ENCODE measurements at regions not wholly inside any gene's neighbourhood (a gene's known extent, or its start where the extent isn't known, plus 50 kb on each side); places are given as distances from the start of the nearest gene placed in this dataset.

- TF ChIP-seq IRF1 (CRISPR knock-in tag; IDR thresholded peaks at IDR 0.05) (no peak), ZNF232 (CRISPR knock-in tag; IDR thresholded peaks at IDR 0.05) (no peak), ZNF416 (CRISPR knock-in tag; IDR thresholded peaks at IDR 0.05) (no peak), ZNF219 (CRISPR knock-in tag; IDR thresholded peaks at IDR 0.05; ENCODE audit: borderline replicate concordance) (no peak), ZNF317 (CRISPR knock-in tag; IDR thresholded peaks at IDR 0.05; ENCODE audit: borderline replicate concordance, low read depth) (peak; percentile 93)
- Mint-ChIP-seq H3K36me3 (peaks cover 22% of the 10 kb centered on the region), H3K4me1 (0 out of 2 replicates have a peak, but pooled peaks cover 5% of the 10 kb centered on the region), H3K27ac (no peak overlapping the region), H3K4me3 (no peak overlapping the region), H3K9me3 (peaks cover 27% of the 10 kb centered on the region), H3K27me3 (ENCODE audit: low read depth) (no peaks in the 10 kb centered on the region)
- POLR2A ChIA-PET = no interaction called here
- ATAC-seq (no peak), DNase-seq (ENCODE audit: low spot score) (no peak)
- CTCF ChIA-PET = no interaction called here
Observed at GRCh38 chr4:125539691-125540090, 224.9 kb downstream of the FAT4 start.

- TF ChIP-seq SOX15 (CRISPR knock-in tag; IDR thresholded peaks at IDR 0.05) (no peak), MAX (CRISPR knock-in tag; IDR thresholded peaks at IDR 0.05) (no peak), EMX1 (CRISPR knock-in tag; IDR thresholded peaks at IDR 0.05) (no peak), CREB1 (CRISPR knock-in tag; IDR thresholded peaks at IDR 0.05) (no peak), ZNF138 (CRISPR knock-in tag; conservative IDR thresholded peaks at IDR 0.05) (no peak), OVOL2 (CRISPR knock-in tag; IDR thresholded peaks at IDR 0.05; ENCODE audit: borderline replicate concordance) (no peak)
Observed at GRCh38 chr4:125541836-125542385, 227.2 kb downstream of the FAT4 start.

GRCh38 chr4:125546272-125546671 lies 231.5 kb downstream of the FAT4 start:
- peaks cover 16% of the 10 kb centered on the region for H3K36me3 Mint-ChIP-seq
- H3K27ac Mint-ChIP-seq = no peak overlapping the region
- CTCF ChIA-PET = no interaction called here
- TF ChIP-seq ZBTB43 (CRISPR knock-in tag; IDR thresholded peaks at IDR 0.05) (no peak), AR (CRISPR knock-in tag; IDR thresholded peaks at IDR 0.05) (0 out of 2 replicates have a peak, but pooled peaks have one; percentile 46)
- POLR2A ChIA-PET = no interaction called here
- peaks cover 12% of the 10 kb centered on the region for H3K4me1 Mint-ChIP-seq
- ATAC-seq (peak; percentile 43), DNase-seq (ENCODE audit: low spot score) (no peak)
- H3K27me3 Mint-ChIP-seq (ENCODE audit: low read depth) = no peaks in the 10 kb centered on the region
- peaks cover 21% of the 10 kb centered on the region for H3K9me3 Mint-ChIP-seq
- H3K4me3 Mint-ChIP-seq = no peak overlapping the region

More at GRCh38 chr4:125541836-125542385, 227.2 kb downstream of the FAT4 start:
- Mint-ChIP-seq H3K4me1 (peaks cover 12% of the 10 kb centered on the region), H3K27ac (no peak overlapping the region), H3K27me3 (ENCODE audit: low read depth) (no peaks in the 10 kb centered on the region), H3K4me3 (no peak overlapping the region), H3K9me3 (peaks cover 41% of the 10 kb centered on the region), H3K36me3 (peaks cover 34% of the 10 kb centered on the region)
- no peak for ATAC-seq
- CTCF ChIA-PET = no interaction called here
- DNase-seq (ENCODE audit: low spot score) = no peak
- POLR2A ChIA-PET = no interaction called here

- ATAC-seq (no peak), DNase-seq (ENCODE audit: low spot score) (no peak)
- Mint-ChIP-seq H3K27ac (peak overlapping the region; percentile 30; the same call in 1 of the 2 replicates), H3K4me3 (no peak overlapping the region), H3K4me1 (peaks cover 7% of the 10 kb centered on the region), H3K9me3 (peaks cover 21% of the 10 kb centered on the region), H3K36me3 (peaks cover 16% of the 10 kb centered on the region), H3K27me3 (ENCODE audit: low read depth) (no peaks in the 10 kb centered on the region)
- ChIA-PET POLR2A (no interaction called here), CTCF (no interaction called here)
- TF ChIP-seq ZNF121 (CRISPR knock-in tag; IDR thresholded peaks at IDR 0.05) (no peak), KAT7 (CRISPR knock-in tag; IDR thresholded peaks at IDR 0.05; ENCODE audit: borderline replicate concordance) (no peak), NR1H2 (CRISPR knock-in tag; IDR thresholded peaks at IDR 0.05) (no peak), E2F1 (CRISPR knock-in tag; IDR thresholded peaks at IDR 0.05) (no peak), ZNF317 (CRISPR knock-in tag; IDR thresholded peaks at IDR 0.05; ENCODE audit: borderline replicate concordance, low read depth) (no peak), GRHL2 (CRISPR knock-in tag; IDR thresholded peaks at IDR 0.05; ENCODE audit: insufficient replicate concordance, severe bottlenecking) (no peak), ATF1 (CRISPR knock-in tag; IDR thresholded peaks at IDR 0.05) (no peak), ZBTB43 (CRISPR knock-in tag; IDR thresholded peaks at IDR 0.05) (no peak), IRF2 (CRISPR knock-in tag; IDR thresholded peaks at IDR 0.05; ENCODE audit: borderline replicate concordance, low read depth) (no peak), NFATC4 (CRISPR knock-in tag; IDR thresholded peaks at IDR 0.05) (no peak)
Observed at GRCh38 chr4:125547836-125548235, 233.1 kb downstream of the FAT4 start.
